DND-41 (cell line): ENCODE measurements at regions not wholly inside any gene's neighbourhood (a gene's known extent, or its start where the extent isn't known, plus 50 kb on each side); places are given as distances from the start of the nearest gene placed in this dataset.

ENCODE experiments used
- ATAC-seq: fragments of 200-7000 bp; cut with Tn5 transposase; 3 replicates; pipeline ENCODE4 v1.9.1; 2021; ENCODE audit warnings: low read depth; ENCODE audit not compliant: insufficient read depth
- DNase-seq: peaks from one replicate; pipeline ENCODE4 v3.0.0-alpha.2; 2020
- H2AFZ ChIP-seq: 2 replicates; pipeline ENCODE4 v1.6.0; 2012; ENCODE audit warnings: low read depth, low read length
- H3K27ac ChIP-seq: 2 replicates; pipeline ENCODE4 v1.5.1; 2012; ENCODE audit warnings: low read length, inconsistent platforms
- H3K27me3 ChIP-seq: fragments of 200-600 bp; sonication (generic); 2 replicates; pipeline ENCODE4 v1.6.0; 2012; ENCODE audit warnings: low read length, mild to moderate bottlenecking, inconsistent platforms; ENCODE audit not compliant: insufficient read depth, poor library complexity
- H3K36me3 ChIP-seq: 2 replicates; pipeline ENCODE4 v1.5.1; 2012; ENCODE audit warnings: low read length, inconsistent platforms; ENCODE audit not compliant: insufficient read depth
- H3K4me1 ChIP-seq: 2 replicates; pipeline ENCODE4 v1.5.1; 2012; ENCODE audit warnings: mild to moderate bottlenecking, low read length; ENCODE audit not compliant: insufficient read depth
- H3K4me2 ChIP-seq: 2 replicates; pipeline ENCODE4 v1.6.0; 2012; ENCODE audit warnings: mild to moderate bottlenecking, moderate library complexity, low read length, inconsistent platforms; ENCODE audit not compliant: insufficient read depth
- H3K4me3 ChIP-seq, 2 experiments: fragments of 200-600 bp in 1 of 2; shearing (Covaris generic) in 1 of 2; 2 replicates each; pipeline ENCODE4 v1.5.1; 2012 to 2016; ENCODE audit warnings: inconsistent platforms in 2 of 2, low read length in 2 of 2, mild to moderate bottlenecking in 2 of 2, low read depth in 1 of 2, moderate library complexity in 1 of 2
- H3K79me2 ChIP-seq: 2 replicates; pipeline ENCODE4 v1.6.0; 2012; ENCODE audit warnings: low read length, inconsistent platforms; ENCODE audit not compliant: insufficient read depth
- H3K9ac ChIP-seq: 2 replicates; pipeline ENCODE4 v1.6.0; 2012; ENCODE audit warnings: low read depth, mild to moderate bottlenecking, inconsistent platforms, low read length, moderate library complexity
- H3K9me3 ChIP-seq: 2 replicates; pipeline ENCODE4 v1.5.1; 2012; ENCODE audit warnings: low read length, moderate library complexity, mild to moderate bottlenecking, inconsistent platforms; ENCODE audit not compliant: insufficient read depth, severe bottlenecking
- H4K20me1 ChIP-seq: 2 replicates; pipeline ENCODE4 v1.6.0; 2012; ENCODE audit warnings: low read length; ENCODE audit not compliant: insufficient read depth
- CTCF ChIP-seq: IDR thresholded peaks from 2 replicates; pipeline ENCODE4 v1.5.1; 2012; ENCODE audit warnings: borderline replicate concordance, low read length, moderate library complexity, mild to moderate bottlenecking; ENCODE audit not compliant: poor library complexity, severe bottlenecking; ENCODE audit errors: extremely low read depth
- EZH2 ChIP-seq: IDR thresholded peaks from 3 replicates; pipeline ENCODE4 v1.6.1; 2012; ENCODE audit warnings: borderline replicate concordance, low read depth, mild to moderate bottlenecking, moderate library complexity, low read length, inconsistent platforms; ENCODE audit not compliant: severe bottlenecking

- ATAC-seq (no peak), DNase-seq (no peak)
- Histone ChIP-seq H3K9ac (no peak overlapping the region), H2AFZ (no peak overlapping the region), H4K20me1 (no peaks in the 10 kb centered on the region), H3K4me1 (no peaks in the 10 kb centered on the region), H3K79me2 (no peaks in the 10 kb centered on the region), H3K36me3 (no peaks in the 10 kb centered on the region), H3K4me3 (no peak overlapping the region), H3K27ac (no peak overlapping the region), H3K27me3 (no peaks in the 10 kb centered on the region), H3K9me3 (no peaks in the 10 kb centered on the region), H3K4me2 (no peak overlapping the region)
- no peak for TF ChIP-seq EZH2
- no peak for TF ChIP-seq CTCF
Observed at GRCh38 chr5:15074651-15075050, 203.1 kb upstream of the ANKH start.

GRCh38 chr5:15073453-15073852, 201.9 kb upstream of the ANKH start:
- Histone ChIP-seq H3K4me3 (no peak overlapping the region), H3K4me1 (no peaks in the 10 kb centered on the region), H3K9me3 (no peaks in the 10 kb centered on the region), H3K9ac (no peak overlapping the region), H3K27ac (no peak overlapping the region), H4K20me1 (no peaks in the 10 kb centered on the region), H3K27me3 (no peaks in the 10 kb centered on the region), H2AFZ (no peak overlapping the region), H3K36me3 (no peaks in the 10 kb centered on the region), H3K79me2 (no peaks in the 10 kb centered on the region), H3K4me2 (no peak overlapping the region)
- no peak for TF ChIP-seq CTCF
- no peak for TF ChIP-seq EZH2
- ATAC-seq (no peak), DNase-seq (no peak)

GRCh38 chr5:15070907-15071306, 199.3 kb upstream of the ANKH start:
- Histone ChIP-seq H3K36me3 (no peaks in the 10 kb centered on the region), H2AFZ (no peak overlapping the region), H3K9ac (no peak overlapping the region), H3K4me3 (no peak overlapping the region), H3K4me2 (no peak overlapping the region), H3K4me1 (no peaks in the 10 kb centered on the region), H3K27ac (no peak overlapping the region), H3K27me3 (no peaks in the 10 kb centered on the region), H3K9me3 (no peaks in the 10 kb centered on the region), H4K20me1 (no peaks in the 10 kb centered on the region), H3K79me2 (no peaks in the 10 kb centered on the region)
- ATAC-seq (no peak), DNase-seq (no peak)
- TF ChIP-seq CTCF (no peak), EZH2 (no peak)

GRCh38 chr5:15069407-15069905, 197.9 kb upstream of the ANKH start:
- Histone ChIP-seq H3K9ac (no peak overlapping the region), H3K4me2 (no peak overlapping the region), H3K4me1 (no peaks in the 10 kb centered on the region), H3K27ac (no peak overlapping the region), H3K9me3 (no peaks in the 10 kb centered on the region), H3K4me3 (no peak overlapping the region), H3K27me3 (no peaks in the 10 kb centered on the region), H4K20me1 (no peaks in the 10 kb centered on the region), H3K79me2 (no peaks in the 10 kb centered on the region), H3K36me3 (no peaks in the 10 kb centered on the region), H2AFZ (no peak overlapping the region)
- TF ChIP-seq CTCF (no peak), EZH2 (no peak)
- DNase-seq: no peak
- ATAC-seq: no peak
